NT2/D1 (cell line): ENCODE measurements at regions not wholly inside any gene's neighbourhood (a gene's known extent, or its start where the extent isn't known, plus 50 kb on each side); places are given as distances from the start of the nearest gene placed in this dataset.
"Not testable (repeated sequence)": the region's sequence is repeated elsewhere in the genome, so short reads cannot be mapped to it uniquely, and the experiment has no call there.

Source experiments
- YY1 ChIP-seq: IDR thresholded peaks from 2 replicates; pipeline ENCODE4 v1.6.1; 2011; ENCODE audit not compliant: insufficient read length, insufficient read depth
- ZNF274 ChIP-seq: IDR thresholded peaks from 2 replicates; pipeline ENCODE4 v1.6.1; 2011; ENCODE audit warnings: mild to moderate bottlenecking, low read depth, low read length

GRCh38 chr17:45673759-45674158 is 110.4 kb upstream of the CRHR1 start:
- not testable (repeated sequence) for TF ChIP-seq ZNF274, YY1
